ENCODE measurements at regions not wholly inside any gene's neighbourhood (a gene's known extent, or its start where the extent isn't known, plus 50 kb on each side); places are given as distances from the start of the nearest gene placed in this dataset.
"Not testable (repeated sequence)": the region's sequence is repeated elsewhere in the genome, so short reads cannot be mapped to it uniquely, and the experiment has no call there.

DNA sequence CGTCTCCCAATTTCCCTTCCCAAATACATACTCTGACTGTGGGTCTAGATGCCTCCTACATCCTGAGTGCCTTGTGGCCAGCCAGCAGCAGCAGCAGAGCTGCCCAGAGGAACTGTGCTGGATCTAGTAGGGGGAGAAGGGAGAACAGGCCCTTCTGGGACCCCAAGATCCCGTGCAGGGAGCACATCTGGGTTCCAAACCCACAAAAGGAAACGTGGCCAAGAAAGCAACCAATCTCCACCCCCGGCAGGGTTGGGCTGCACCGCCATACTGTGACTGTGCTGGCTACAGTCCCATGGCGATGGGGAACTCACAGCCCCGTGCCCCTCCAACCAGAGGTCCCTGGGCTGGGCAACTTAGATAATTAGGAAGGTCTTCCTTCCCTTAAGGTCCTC, 86.3 kb downstream of the PPCDC start:
- ChIA-PET POLR2A (ENCODE audit: low non-redundant PET) (no interaction called here), CTCF (no interaction called here)
- TF ChIP-seq, protein P1, sequence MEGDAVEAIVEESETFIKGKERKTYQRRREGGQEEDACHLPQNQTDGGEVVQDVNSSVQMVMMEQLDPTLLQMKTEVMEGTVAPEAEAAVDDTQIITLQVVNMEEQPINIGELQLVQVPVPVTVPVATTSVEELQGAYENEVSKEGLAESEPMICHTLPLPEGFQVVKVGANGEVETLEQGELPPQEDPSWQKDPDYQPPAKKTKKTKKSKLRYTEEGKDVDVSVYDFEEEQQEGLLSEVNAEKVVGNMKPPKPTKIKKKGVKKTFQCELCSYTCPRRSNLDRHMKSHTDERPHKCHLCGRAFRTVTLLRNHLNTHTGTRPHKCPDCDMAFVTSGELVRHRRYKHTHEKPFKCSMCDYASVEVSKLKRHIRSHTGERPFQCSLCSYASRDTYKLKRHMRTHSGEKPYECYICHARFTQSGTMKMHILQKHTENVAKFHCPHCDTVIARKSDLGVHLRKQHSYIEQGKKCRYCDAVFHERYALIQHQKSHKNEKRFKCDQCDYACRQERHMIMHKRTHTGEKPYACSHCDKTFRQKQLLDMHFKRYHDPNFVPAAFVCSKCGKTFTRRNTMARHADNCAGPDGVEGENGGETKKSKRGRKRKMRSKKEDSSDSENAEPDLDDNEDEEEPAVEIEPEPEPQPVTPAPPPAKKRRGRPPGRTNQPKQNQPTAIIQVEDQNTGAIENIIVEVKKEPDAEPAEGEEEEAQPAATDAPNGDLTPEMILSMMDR (conservative IDR thresholded peaks at IDR 0.05; ENCODE audit: low read depth) = no peak
- no peak overlapping the region for H3K27ac ChIP-seq
- DNase-seq (ENCODE audit: low spot score) = no peak

DNA sequence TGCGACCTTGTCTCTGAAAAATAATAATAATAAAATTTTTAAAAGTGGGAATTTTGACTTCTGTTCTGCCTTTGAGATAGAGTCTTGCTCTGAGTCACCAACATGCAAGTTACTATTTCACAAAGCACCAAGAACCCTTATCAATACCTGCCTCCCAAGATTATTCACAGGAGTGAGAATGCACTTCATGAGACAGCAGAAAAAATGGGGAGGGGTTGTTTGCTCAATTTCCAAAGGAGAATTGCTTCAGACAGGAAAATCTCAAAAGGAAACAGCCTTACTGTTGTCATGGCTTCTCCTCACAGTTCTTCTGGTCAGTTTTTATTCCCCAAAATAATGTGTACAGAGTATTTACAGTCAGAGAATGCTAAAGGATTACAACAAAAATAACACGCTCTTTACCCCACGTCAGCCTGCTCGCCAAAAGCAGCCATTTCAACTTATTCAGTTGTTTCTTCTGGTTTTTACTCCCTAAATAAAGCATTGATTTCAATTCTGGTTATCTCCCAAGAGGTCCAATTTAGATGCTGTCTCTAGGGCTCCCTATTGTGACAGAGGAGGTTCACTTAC, 89.0 kb downstream of the PPCDC start:
- POLR2A ChIA-PET (ENCODE audit: low non-redundant PET) = no interaction called here
- DNase-seq (ENCODE audit: low spot score) = no peak
- TF ChIP-seq, protein P1 (conservative IDR thresholded peaks at IDR 0.05; ENCODE audit: low read depth) = no peak
- H3K27ac ChIP-seq = no peak overlapping the region
- CTCF ChIA-PET = interaction anchor here (0.6 kb wide), 1 partner anchor 89 kb away, joined by 3 read pairs; the partner anchor contains the start of gene PPCDC

DNA sequence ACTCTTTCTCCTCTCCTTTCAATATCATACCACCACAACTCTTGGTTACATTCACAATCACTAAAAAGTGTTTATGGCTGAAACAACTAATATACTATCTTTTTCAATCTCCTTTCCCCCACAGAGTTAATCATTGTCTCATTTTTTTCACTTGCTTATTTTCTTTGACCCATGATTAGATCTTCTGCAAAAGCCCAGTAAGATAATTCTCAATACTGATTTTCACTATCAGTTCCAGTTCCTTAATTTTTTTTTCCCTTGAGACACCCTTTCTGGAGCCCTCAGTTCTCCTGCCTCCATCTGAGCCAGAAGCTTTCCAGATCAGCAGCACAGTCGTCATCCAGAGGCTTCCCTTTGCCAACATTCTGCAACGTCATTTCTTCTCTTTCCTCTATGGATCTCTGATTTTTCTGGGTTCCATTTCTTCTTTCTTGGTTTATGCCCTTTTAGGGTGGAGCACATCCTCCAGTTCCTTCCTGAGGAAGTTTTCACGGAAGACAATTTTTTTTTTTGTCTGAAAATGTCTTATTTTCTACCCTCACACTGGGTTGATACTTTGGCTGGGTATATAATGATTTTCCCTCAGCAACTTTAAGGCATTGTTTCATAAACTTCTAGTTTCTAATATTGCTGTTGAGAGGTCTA, 88.7 kb upstream of the C15orf39 start:
- ChIA-PET CTCF (no interaction called here), POLR2A (ENCODE audit: low non-redundant PET) (no interaction called here)
- DNase-seq (ENCODE audit: low spot score) = no peak
- TF ChIP-seq, protein P1 (conservative IDR thresholded peaks at IDR 0.05; ENCODE audit: low read depth) = no peak
- no peak overlapping the region for H3K27ac ChIP-seq

DNA sequence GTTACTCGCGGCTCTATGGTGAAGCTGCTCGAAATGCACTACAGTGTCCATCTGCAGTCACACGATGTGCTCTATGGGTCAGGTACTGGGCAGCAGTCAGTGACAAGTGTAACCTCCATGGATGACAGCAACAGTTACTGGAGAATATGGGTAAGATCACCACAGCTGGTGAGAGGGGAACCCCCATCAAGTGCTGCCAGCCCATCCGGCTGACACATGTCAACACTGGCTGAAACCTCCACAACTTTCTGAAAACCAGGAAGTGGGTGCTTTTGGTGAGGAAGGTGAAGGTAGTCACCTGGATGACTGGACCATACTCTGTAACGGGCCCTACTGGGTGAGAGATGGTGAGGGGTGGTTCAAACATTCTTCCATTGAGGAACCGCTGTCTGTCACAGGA, 87.4 kb upstream of the C15orf39 start:
- POLR2A ChIA-PET (ENCODE audit: low non-redundant PET) = no interaction called here
- no peak for DNase-seq (ENCODE audit: low spot score)
- no peak overlapping the region for H3K27ac ChIP-seq
- CTCF ChIA-PET = no interaction called here
- TF ChIP-seq, protein P1 (conservative IDR thresholded peaks at IDR 0.05; ENCODE audit: low read depth) = no peak

DNA sequence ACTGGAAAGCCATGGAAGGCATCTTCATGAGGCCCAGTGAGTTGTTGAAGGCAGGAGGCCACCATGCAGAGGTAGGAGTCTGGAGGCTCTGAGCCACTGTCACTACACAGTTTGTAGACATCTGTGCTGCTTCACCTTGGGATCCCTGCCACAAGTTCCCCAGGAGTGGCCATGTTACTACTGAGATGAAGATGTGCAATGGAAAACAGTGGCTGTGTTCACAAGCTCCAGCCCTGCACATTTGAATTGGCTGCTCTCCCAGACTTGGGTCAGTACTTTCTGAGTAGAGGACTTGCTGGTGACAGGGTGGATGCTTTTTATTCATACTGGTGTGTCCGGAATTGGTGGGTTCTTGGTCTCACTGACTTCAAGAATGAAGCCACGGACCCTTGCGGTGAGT, 86.9 kb upstream of the C15orf39 start:
- ChIA-PET CTCF (no interaction called here), POLR2A (ENCODE audit: low non-redundant PET) (no interaction called here)
- no peak for DNase-seq (ENCODE audit: low spot score)
- H3K27ac ChIP-seq = no peak overlapping the region
- TF ChIP-seq, protein P1 (conservative IDR thresholded peaks at IDR 0.05; ENCODE audit: low read depth) = no peak

DNA sequence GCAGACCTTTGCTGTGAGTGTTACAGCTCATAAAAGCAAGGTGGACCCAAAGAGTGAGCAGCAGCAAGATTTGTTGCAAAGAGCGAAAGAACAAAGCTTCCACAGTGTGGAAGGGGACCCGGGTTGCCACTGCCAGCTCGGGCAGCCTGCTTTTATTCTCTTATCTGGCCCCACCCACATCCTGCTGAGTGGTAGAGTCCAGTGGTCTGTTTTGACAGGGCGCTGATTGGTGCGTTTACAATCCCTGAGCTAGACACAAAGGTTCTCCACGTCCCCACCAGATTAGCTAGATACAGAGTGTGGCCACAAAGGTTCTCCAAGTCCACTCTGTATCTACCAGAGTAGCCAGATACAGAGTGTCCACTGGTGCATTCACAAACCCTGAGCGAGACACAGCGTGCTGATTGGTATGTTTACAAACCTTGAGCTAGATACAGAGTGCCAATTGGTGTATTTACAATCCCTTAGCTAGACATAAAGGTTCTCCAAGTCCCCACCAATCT, 86.2 kb upstream of the C15orf39 start:
- POLR2A ChIA-PET (ENCODE audit: low non-redundant PET); DNase-seq (ENCODE audit: low spot score): not testable (repeated sequence)
- CTCF ChIA-PET = interaction anchor here (0.7 kb wide), 1 partner anchor 18 kb away, joined by 5 read pairs; no protein-coding TSS in a partner anchor

DNA sequence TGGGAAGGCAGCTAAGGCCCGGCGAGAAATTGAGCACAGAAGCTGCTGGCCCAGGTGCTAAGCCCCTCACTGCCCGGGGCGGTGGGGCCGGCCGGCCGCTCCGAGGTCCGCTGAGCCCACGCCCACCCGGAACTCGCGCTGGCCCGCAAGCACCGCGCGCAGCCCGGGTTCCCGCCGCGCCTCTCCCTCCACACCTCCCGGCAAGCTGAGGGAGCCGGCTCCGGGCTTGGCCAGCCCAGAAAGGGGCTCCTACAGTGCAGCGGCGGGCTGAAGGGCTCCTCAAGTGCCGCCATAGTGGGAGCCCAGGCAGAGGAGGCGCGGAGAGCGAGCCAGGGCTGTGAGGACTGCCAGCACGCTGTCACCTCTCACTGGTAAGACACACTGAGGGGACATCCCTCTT, 85.5 kb upstream of the C15orf39 start:
- H3K27ac ChIP-seq; DNase-seq (ENCODE audit: low spot score); POLR2A ChIA-PET (ENCODE audit: low non-redundant PET): not testable (repeated sequence)
- CTCF ChIA-PET = interaction anchor here (0.7 kb wide), 1 partner anchor 18 kb away, joined by 5 read pairs; no protein-coding TSS in a partner anchor

More for the DNA sequence above, 86.2 kb upstream of the C15orf39 start:
- H3K27ac ChIP-seq = not testable (repeated sequence)
